Pons (tissue), 1 donor: ENCODE measurements at regions not wholly inside any gene's neighbourhood (a gene's known extent, or its start where the extent isn't known, plus 50 kb on each side); places are given as distances from the start of the nearest gene placed in this dataset.
A peak's percentile ranks its signal among the peaks of the same experiment; 100 is the strongest.

Experiments
- DNase-seq: peaks from one replicate; pipeline ENCODE4 v3.0.0-alpha.2; 2016; ENCODE audit warnings: low spot score

- DNase-seq = no peak
These were observed 325.8 kb upstream of the ZMIZ1 start for GRCh38 chr10:78742730-78743615.

GRCh38 chr10:78744056-78744455, 324.7 kb upstream of the ZMIZ1 start:
- no peak for DNase-seq

GRCh38 chr10:78744491-78745090, 324.2 kb upstream of the ZMIZ1 start:
- DNase-seq = no peak

- DNase-seq = no peak
These were observed 323.3 kb upstream of the ZMIZ1 start for GRCh38 chr10:78745441-78745840.

- DNase-seq = no peak
These were observed 322.5 kb upstream of the ZMIZ1 start for GRCh38 chr10:78746155-78746763.

- no peak for DNase-seq
These were observed 321.1 kb upstream of the ZMIZ1 start for GRCh38 chr10:78747401-78748234.

GRCh38 chr10:78748235-78748533, 320.6 kb upstream of the ZMIZ1 start:
- DNase-seq = no peak

- DNase-seq = no peak
These were observed 319.6 kb upstream of the ZMIZ1 start for GRCh38 chr10:78749200-78749599.

- no peak for DNase-seq
These were observed 318.9 kb upstream of the ZMIZ1 start for GRCh38 chr10:78749898-78750297.

- no peak for DNase-seq
These were observed 318.3 kb upstream of the ZMIZ1 start for GRCh38 chr10:78750418-78750817.

- no peak for DNase-seq
These were observed 317.1 kb upstream of the ZMIZ1 start for GRCh38 chr10:78751716-78752115.

- DNase-seq = no peak
These were observed 316.5 kb upstream of the ZMIZ1 start for GRCh38 chr10:78752221-78752620.

- no peak for DNase-seq
These were observed 316.1 kb upstream of the ZMIZ1 start for GRCh38 chr10:78752708-78753107.

- DNase-seq = no peak
These were observed 314.3 kb upstream of the ZMIZ1 start for GRCh38 chr10:78754269-78755062.

GRCh38 chr10:78755063-78755701, 313.6 kb upstream of the ZMIZ1 start:
- no peak for DNase-seq

GRCh38 chr10:78755877-78756455, 312.8 kb upstream of the ZMIZ1 start:
- no peak for DNase-seq

GRCh38 chr10:78756604-78757343, 312.0 kb upstream of the ZMIZ1 start:
- DNase-seq = peak; percentile 95

- no peak for DNase-seq
These were observed 311.3 kb upstream of the ZMIZ1 start for GRCh38 chr10:78757344-78757925.

GRCh38 chr10:78758176-78758575, 310.6 kb upstream of the ZMIZ1 start:
- DNase-seq = no peak
